Astrocyte (in vitro differentiated cells and primary cell): ENCODE measurements at regions not wholly inside any gene's neighbourhood (a gene's known extent, or its start where the extent isn't known, plus 50 kb on each side); places are given as distances from the start of the nearest gene placed in this dataset.

Experiments
- DNase-seq: peaks from one replicate; pipeline ENCODE4 v3.0.0-alpha.2; 2010; ENCODE audit warnings: low read depth
- FAIRE-seq: peaks from 2 replicates; lab custom pipeline; 2011; peaks lifted over from hg19 to GRCh38; lab: Jason Lieb, UNC
- H2AFZ ChIP-seq: 2 replicates; pipeline ENCODE4 v1.6.0; 2012; ENCODE audit warnings: low read depth, low read length, inconsistent platforms
- H3K27ac ChIP-seq: 2 replicates; pipeline ENCODE4 v1.5.1; 2011; ENCODE audit warnings: low read depth, low read length, inconsistent platforms
- H3K27me3 ChIP-seq: 2 replicates; pipeline ENCODE4 v1.6.0; 2011; ENCODE audit warnings: low read length, inconsistent platforms; ENCODE audit not compliant: insufficient read depth
- H3K36me3 ChIP-seq: 2 replicates; pipeline ENCODE4 v1.5.1; 2011; ENCODE audit warnings: low read length, inconsistent platforms; ENCODE audit not compliant: insufficient read depth
- H3K4me1 ChIP-seq: 2 replicates; pipeline ENCODE4 v1.5.1; 2011; ENCODE audit warnings: low read length, inconsistent platforms; ENCODE audit not compliant: insufficient read depth
- H3K4me2 ChIP-seq: 2 replicates; pipeline ENCODE4 v1.6.0; 2012; ENCODE audit warnings: low read length, inconsistent platforms
- H3K4me3 ChIP-seq: 2 replicates; pipeline ENCODE4 v1.5.1; 2011; ENCODE audit warnings: low read depth, mild to moderate bottlenecking, low read length, inconsistent platforms; ENCODE audit not compliant: insufficient read depth
- H3K79me2 ChIP-seq: 2 replicates; pipeline ENCODE4 v1.6.0; 2012; ENCODE audit warnings: mild to moderate bottlenecking, low read length, inconsistent platforms; ENCODE audit not compliant: insufficient read depth
- H3K9ac ChIP-seq: 2 replicates; pipeline ENCODE4 v1.6.0; 2012; ENCODE audit warnings: mild to moderate bottlenecking, low read length, inconsistent platforms
- H3K9me3 ChIP-seq: 2 replicates; pipeline ENCODE4 v1.5.1; 2012; ENCODE audit warnings: low read depth, mild to moderate bottlenecking, low read length, inconsistent platforms; ENCODE audit not compliant: insufficient read depth
- H4K20me1 ChIP-seq: 2 replicates; pipeline ENCODE4 v1.6.0; 2012; ENCODE audit warnings: low read length, inconsistent platforms; ENCODE audit not compliant: insufficient read depth
- H3K27ac Mint-ChIP-seq: one replicate; pipeline ENCODE4 v1.8.0; 2021; ENCODE audit warnings: mild to moderate bottlenecking, mixed read lengths; ENCODE audit not compliant: unreplicated experiment
- H3K27me3 Mint-ChIP-seq: one replicate; pipeline ENCODE4 v1.8.0; 2021; ENCODE audit warnings: low read depth, mixed read lengths; ENCODE audit not compliant: unreplicated experiment
- H3K36me3 Mint-ChIP-seq: one replicate; pipeline ENCODE4 v1.8.0; 2021; ENCODE audit warnings: low read depth, mixed read lengths; ENCODE audit not compliant: unreplicated experiment
- H3K4me1 Mint-ChIP-seq: one replicate; pipeline ENCODE4 v1.8.0; 2021; ENCODE audit warnings: low read depth, mixed read lengths; ENCODE audit not compliant: unreplicated experiment
- H3K4me3 Mint-ChIP-seq: one replicate; pipeline ENCODE4 v1.8.0; 2021; ENCODE audit warnings: mild to moderate bottlenecking, moderate library complexity, mixed read lengths; ENCODE audit not compliant: unreplicated experiment
- H3K9me3 Mint-ChIP-seq: one replicate; pipeline ENCODE4 v1.8.0; 2021; ENCODE audit warnings: mild to moderate bottlenecking, mixed read lengths; ENCODE audit not compliant: unreplicated experiment
- EZH2 ChIP-seq: IDR thresholded peaks from 2 replicates; pipeline ENCODE4 v1.6.1; 2012; ENCODE audit warnings: mild to moderate bottlenecking, low read length, inconsistent platforms; ENCODE audit not compliant: insufficient read depth
- TF ChIP-seq, protein P1 (sequence below): IDR thresholded peaks from 2 replicates; pipeline ENCODE4 v1.5.1; 2011; ENCODE audit warnings: low read depth, mild to moderate bottlenecking, inconsistent platforms, low read length, moderate library complexity; ENCODE audit not compliant: insufficient read depth

DNA sequence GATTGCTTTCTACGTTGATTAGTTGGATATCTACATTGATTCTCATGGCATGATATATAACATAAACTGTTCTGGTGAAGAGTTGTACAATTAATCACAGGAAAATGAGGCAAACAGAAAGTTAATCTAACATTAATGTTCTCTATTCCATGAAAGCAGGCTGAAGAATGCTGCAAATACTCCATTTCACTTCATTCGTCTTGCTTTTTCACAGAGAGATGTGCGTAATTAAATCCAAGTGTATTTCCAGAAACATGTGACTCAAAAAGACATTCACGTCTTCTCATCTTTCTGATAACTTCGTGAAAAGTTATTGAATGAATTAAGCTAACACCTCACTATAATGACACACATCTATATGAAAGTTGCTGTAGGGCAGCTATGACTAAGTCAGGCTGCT, 1471.5 kb downstream of the DPP10 start:
- Mint-ChIP-seq H3K4me3 (no peak overlapping the region), H3K27ac (no peak overlapping the region), H3K36me3 (no peaks in the 10 kb centered on the region), H3K4me1 (no peaks in the 10 kb centered on the region), H3K27me3 (peaks cover 1% of the 10 kb centered on the region), H3K9me3 (no peaks in the 10 kb centered on the region)
- Histone ChIP-seq H3K27me3 (no peaks in the 10 kb centered on the region), H4K20me1 (no peaks in the 10 kb centered on the region), H3K27ac (no peak overlapping the region), H3K9me3 (no peaks in the 10 kb centered on the region), H3K9ac (no peak overlapping the region), H2AFZ (no peak overlapping the region), H3K79me2 (no peaks in the 10 kb centered on the region), H3K4me3 (no peak overlapping the region), H3K36me3 (no peaks in the 10 kb centered on the region), H3K4me2 (no peak overlapping the region), H3K4me1 (no peaks in the 10 kb centered on the region)
- DNase-seq (no peak), FAIRE-seq (no peak)
- TF ChIP-seq, protein P1, sequence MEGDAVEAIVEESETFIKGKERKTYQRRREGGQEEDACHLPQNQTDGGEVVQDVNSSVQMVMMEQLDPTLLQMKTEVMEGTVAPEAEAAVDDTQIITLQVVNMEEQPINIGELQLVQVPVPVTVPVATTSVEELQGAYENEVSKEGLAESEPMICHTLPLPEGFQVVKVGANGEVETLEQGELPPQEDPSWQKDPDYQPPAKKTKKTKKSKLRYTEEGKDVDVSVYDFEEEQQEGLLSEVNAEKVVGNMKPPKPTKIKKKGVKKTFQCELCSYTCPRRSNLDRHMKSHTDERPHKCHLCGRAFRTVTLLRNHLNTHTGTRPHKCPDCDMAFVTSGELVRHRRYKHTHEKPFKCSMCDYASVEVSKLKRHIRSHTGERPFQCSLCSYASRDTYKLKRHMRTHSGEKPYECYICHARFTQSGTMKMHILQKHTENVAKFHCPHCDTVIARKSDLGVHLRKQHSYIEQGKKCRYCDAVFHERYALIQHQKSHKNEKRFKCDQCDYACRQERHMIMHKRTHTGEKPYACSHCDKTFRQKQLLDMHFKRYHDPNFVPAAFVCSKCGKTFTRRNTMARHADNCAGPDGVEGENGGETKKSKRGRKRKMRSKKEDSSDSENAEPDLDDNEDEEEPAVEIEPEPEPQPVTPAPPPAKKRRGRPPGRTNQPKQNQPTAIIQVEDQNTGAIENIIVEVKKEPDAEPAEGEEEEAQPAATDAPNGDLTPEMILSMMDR, result no peak
- no peak for TF ChIP-seq EZH2

- no peak overlapping the region for H3K9ac ChIP-seq
- DNase-seq (no peak), FAIRE-seq (no peak)
- H3K4me1 ChIP-seq, result no peaks in the 10 kb centered on the region
- Mint-ChIP-seq H3K36me3 (no peaks in the 10 kb centered on the region), H3K27ac (no peak overlapping the region), H3K9me3 (no peaks in the 10 kb centered on the region), H3K4me3 (no peak overlapping the region), H3K27me3 (no peaks in the 10 kb centered on the region), H3K4me1 (no peaks in the 10 kb centered on the region)
- no peaks in the 10 kb centered on the region for H3K27me3 ChIP-seq
- no peaks in the 10 kb centered on the region for H3K79me2 ChIP-seq
- H3K36me3 ChIP-seq, result no peaks in the 10 kb centered on the region
- H3K4me3 ChIP-seq, result no peak overlapping the region
- no peak overlapping the region for H3K27ac ChIP-seq
- H4K20me1 ChIP-seq, result no peaks in the 10 kb centered on the region
- no peak overlapping the region for H3K4me2 ChIP-seq
- no peak for TF ChIP-seq EZH2
- TF ChIP-seq, protein P1, result no peak
- H2AFZ ChIP-seq, result no peak overlapping the region
- H3K9me3 ChIP-seq, result no peaks in the 10 kb centered on the region
Observed at GRCh38 chr2:115921541-115921940, 1479.1 kb downstream of the DPP10 start.

- Histone ChIP-seq H3K27ac (no peak overlapping the region), H3K9me3 (no peaks in the 10 kb centered on the region), H3K4me1 (no peaks in the 10 kb centered on the region), H3K79me2 (no peaks in the 10 kb centered on the region), H3K36me3 (no peaks in the 10 kb centered on the region), H2AFZ (no peak overlapping the region), H3K4me3 (no peak overlapping the region), H3K4me2 (no peak overlapping the region), H3K27me3 (no peaks in the 10 kb centered on the region), H3K9ac (no peak overlapping the region), H4K20me1 (no peaks in the 10 kb centered on the region)
- Mint-ChIP-seq H3K4me1 (no peaks in the 10 kb centered on the region), H3K36me3 (no peaks in the 10 kb centered on the region), H3K9me3 (peaks cover 3% of the 10 kb centered on the region), H3K27me3 (no peaks in the 10 kb centered on the region), H3K4me3 (no peak overlapping the region), H3K27ac (no peak overlapping the region)
- FAIRE-seq (no peak), DNase-seq (no peak)
- TF ChIP-seq EZH2, result no peak
- TF ChIP-seq, protein P1, result no peak
Observed at GRCh38 chr2:115939902-115940301, 1497.5 kb downstream of the DPP10 start.
